NCI-H460 (cell line): ENCODE measurements at regions not wholly inside any gene's neighbourhood (a gene's known extent, or its start where the extent isn't known, plus 50 kb on each side); places are given as distances from the start of the nearest gene placed in this dataset.

Experiments used
- DNase-seq: peaks from one replicate; pipeline ENCODE4 v3.0.0-alpha.2; 2016; ENCODE audit warnings: low read depth; ENCODE audit errors: extremely low read depth

DNA sequence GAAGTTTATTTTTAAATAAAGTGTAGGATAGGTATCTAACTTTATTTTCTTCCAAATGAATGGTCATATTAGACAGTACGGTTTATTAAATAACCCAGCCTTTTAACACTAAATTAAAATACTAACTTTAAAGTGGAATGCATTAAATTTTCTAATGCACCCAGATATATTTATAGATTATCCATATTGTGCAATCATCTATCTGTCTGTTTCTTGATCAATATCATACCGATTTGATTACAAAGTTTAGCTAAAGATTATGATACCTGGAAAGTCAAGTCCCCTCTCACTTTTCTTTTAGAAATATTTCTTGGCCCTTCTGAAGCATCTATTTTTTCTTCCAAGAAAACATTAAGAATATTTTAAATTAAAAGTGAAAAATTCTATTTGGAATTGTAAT lies 124.3 kb upstream of the PDE5A start:
- DNase-seq, result no peak

DNA sequence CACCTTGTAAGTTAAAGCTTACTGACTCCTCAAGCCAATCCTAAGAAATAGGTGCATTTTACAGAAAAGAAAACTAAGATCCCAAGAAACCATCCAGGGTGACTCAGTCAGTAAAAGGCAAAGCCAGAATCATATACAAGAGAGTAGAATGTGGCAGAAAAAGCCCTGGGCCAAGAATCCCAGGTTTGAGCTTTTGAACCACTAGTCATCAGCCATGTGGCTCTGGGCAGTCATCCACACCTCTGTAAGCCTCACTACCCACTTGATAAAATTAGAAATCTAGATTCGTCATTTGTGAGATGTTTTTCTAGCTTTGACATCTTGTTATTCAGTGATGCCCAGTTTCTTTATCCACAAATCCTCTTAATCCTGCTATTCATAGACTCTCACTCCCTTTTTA lies 122.2 kb upstream of the PDE5A start:
- DNase-seq, result no peak

DNA sequence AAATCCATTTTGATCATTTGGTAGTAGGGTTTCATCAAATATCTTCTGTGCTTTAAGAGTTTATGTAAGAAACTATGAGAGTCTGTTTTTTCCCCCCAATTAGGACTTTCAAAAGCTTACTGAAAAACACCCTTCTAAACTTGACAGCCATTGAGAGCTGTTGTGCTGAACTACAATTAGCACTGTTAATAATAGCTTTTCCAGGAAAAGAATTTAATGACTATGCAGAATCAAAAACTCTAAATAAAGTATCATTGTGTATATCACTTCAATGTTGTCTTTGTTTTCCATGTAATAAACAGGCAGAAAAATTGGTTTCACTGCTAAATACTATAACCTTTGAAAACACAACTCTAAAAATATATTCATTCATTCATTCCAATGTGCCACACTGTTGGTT lies 121.4 kb upstream of the PDE5A start:
- DNase-seq, result no peak

DNA sequence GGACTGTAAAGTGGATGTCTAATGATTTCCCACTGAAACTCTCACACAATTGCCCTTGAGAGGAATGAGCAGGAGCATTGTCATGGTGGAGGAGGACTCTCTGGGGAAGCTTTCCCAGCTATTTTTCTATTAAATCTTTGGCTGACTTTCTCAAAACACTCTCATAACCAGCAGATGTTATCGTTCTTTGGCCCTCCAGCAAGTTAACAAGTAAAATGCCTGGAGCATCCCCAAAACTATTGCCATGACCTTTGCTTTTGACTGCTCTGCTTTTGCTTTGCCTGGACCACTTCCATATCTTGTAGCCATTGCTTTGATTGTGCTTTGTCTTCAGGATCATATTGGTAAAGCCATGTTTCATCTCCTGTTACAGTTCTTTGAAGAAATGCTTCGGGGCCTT lies 120.2 kb upstream of the PDE5A start:
- no peak for DNase-seq

DNA sequence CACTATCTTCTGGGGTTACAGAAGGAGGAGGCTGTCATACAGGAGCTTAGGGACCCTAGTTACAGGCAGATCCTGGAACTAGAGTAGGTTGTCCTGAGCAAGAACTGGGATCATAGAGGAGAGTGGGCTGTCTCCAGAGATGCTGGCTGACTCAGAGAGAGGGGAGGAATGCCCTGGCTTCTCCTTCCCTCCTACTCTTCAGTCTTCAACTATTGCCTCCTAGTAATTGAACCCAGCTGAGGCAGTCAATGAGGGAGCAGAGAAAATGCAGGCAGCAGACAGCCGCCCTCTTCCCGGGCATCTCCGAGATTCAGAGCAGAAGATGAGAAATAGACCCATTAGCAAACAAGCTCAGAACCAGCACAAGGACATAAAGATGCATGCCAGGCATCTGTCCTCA lies 118.3 kb upstream of the PDE5A start:
- no peak for DNase-seq

DNA sequence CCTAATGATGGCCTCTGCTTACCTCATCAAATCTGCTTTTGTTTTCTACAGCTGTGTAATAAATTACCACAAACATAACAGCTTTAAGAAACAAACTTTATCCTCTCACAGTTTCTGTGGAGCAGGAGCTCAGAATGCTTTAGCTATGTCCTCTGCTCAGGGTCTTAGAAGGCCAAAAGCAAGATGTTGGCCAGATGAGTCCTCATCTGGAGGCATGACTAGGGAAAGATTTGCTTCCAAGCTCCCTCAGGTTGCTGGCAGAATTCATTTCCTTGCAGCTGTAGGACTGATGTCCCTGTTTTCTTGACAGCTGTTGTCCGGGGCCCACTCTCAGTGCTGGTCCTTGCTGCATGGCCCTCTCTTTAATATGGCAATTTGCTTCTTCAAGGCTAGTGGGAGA lies 116.7 kb upstream of the PDE5A start:
- no peak for DNase-seq

DNA sequence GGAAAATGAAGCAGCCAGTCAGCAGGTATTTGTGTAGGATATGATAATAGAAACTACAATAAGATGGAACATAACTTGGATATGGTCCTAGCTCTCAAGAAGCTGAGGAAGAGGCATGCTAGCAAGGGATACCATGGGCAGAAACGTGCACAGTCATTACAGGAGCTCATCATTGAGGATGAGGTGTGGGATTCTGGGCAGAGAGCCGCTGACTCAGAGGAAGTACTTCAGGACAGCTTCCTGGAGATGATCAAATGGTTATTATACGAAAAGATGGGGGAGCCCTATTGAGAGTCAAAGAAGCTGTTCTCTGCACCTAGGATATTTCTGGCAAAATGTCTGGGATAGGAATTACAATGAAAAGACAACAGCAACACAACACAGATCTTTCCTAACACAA lies 116.0 kb upstream of the PDE5A start:
- DNase-seq, result no peak

DNA sequence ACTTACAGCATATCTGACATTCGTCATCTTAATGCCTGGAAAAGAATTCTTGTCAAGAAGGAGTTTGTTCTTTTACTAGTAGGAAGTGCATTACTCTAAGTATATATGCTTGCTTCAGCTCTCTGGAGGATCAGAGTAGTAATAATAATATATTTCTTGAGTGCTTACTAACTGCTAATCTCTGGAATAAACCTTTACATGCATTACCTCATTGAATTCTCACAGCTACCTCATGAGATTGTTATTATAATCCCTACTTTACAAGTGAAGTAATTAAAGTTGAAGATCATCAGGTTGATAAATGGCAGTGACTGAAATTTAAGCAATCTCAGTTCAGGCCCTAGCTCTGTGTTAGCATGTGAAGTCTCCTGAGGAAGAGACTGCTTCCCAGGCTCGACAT lies 115.0 kb upstream of the PDE5A start:
- no peak for DNase-seq

DNA sequence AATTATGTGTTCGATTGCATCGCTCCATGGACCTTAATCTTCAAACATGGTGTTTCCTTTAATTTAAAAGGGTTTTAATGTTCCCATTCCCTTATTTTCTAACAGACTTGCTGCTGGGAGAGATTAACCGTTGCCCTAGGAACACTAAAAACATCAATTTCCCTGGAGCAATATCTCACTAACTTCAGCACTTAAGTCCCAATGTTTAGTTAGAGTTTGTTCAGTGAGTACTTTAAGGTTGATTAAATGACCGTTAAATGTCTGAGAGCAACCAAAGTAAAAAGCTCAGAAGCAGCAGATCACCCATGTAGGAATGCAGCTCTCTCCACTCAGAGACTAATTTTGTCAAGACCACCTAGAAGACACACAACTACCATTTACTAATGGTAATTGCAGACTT lies 111.2 kb upstream of the PDE5A start:
- DNase-seq, result no peak

DNA sequence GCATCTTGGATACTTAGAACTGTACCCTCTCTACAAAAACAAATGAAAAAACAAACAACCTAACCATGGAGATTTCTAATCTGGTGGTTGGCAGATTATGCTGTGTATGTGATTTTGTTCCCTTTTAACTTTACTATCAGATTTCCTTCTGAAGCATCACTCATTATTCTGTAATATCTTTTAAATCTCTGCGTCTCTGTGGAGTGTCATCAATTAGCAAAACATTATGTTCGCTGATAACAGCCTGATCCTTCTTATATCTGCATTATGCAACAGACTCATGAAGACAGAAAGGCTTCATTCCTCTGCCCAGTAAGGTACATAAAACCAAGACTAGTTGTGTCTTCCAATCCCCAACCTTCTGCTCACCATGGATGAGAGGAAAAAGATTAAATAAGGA lies 110.3 kb upstream of the PDE5A start:
- no peak for DNase-seq

DNA sequence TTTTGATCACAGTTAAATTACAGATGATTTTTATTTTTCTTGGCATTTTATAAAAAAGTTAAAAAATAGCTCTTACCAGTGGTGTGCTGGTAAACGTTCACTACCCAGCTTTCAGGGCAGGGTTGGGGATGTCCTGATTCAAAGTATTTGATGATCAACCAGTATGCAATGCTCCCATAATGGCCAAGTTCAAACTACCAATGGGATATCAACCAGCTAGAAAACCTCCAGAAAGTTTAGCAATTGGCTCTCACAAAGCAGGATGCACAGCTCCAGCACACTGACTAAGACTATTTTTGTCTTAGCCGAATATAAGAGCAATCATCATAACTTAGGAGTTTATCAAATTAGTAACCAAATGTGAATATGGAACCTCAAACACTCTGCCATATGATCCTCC lies 108.0 kb upstream of the PDE5A start:
- no peak for DNase-seq

DNA sequence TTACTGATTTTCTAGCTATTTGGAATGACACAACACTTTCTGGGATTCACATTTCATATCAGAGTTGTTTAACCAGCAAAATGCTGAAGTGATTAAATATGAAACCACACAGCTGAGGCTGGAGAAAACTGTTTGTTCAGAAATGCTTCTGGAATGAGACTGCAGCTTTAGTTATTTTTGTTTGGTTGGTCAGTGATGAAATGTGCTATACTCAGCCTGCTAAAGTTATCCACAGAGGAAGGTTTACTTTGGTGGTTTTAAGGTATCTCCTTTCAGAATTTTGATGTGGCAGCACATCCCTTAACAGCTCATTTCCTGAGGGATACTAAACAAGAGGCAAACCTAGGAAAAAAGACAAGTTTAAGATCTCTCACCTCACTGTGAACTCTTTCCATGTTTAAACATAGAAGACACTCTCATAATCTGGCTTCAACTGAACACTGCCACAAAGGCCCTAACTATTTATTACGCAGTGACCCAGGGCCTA lies 106.6 kb upstream of the PDE5A start:
- peak; percentile 14 for DNase-seq

DNA sequence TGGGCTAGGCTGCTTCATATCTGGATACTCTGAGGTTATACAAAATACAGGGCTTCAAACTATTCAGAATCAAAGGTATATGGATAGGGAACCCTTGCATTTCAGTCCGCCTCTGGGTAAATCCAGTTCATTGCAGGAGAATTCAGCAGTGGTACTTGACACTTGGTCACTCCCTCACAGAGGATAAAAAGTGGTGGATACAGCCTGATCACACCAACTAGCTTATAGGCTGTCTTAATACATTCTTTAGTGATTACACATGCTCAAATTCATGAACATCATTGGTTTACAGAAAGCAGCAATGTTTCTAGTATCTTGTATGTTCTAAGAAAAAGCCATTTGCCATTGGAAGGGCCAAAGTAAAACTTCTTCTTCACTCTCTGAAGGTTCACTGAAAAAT lies 104.8 kb upstream of the PDE5A start:
- DNase-seq, result no peak

DNA sequence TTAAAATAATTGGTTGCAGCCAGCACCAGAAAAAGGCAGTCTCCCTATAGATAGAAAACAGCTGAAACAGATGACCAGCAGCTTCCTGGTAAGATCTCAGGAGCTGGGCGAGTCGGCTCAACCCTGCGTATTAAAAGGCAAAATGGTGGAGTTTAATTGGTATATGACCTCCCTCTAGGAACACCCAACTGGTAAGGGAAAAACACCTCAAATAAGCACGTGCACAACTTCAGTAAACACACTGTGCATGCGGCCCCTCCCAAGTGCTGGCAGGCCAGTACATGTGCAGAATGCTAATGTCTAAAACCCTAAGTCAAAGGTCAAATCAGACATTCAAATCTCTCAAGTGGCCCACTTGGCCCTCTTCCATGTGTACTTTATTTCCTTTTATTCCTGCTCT lies 103.2 kb upstream of the PDE5A start:
- no peak for DNase-seq

DNA sequence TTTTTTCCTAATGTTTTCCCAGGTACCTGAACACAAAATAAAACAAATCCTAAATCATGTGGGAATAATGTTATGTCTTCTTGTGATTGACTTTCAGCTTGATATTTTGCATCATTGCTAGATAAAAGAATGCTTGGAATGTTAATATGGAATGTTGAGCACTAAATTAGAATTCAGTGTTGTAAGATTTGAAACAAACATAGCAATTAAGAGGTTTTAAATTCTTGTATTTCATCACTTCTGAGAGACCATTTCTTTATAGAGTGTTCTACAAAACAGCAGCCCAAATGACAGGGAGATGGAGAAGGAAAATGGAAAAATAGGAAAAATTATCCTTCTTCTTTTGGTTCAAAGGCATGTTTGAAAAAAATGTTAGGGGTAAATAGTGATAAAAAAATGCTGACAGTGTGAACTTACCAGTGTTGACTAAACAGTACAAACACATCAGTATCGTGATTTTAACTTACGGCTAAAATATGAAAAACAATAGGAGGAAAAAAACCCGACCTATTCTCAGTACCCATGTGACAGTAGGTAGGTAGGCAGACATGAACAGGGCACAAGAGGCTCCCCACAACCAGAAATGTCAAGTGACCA lies 102.6 kb upstream of the PDE5A start:
- DNase-seq, result no peak

DNA sequence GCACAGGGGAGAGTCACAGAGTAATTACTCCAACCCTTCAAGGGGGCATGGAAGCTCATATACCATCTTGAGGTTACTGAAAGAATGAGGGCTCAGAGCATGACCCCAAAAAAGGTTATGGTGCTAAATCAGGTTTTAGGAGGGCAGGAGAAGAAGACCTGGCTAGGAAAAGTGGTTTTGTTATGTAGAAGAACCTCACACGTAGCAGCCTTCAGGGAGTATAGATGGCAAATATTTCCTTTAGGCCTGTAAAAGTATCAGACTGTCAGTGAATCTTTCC lies 102.0 kb upstream of the PDE5A start:
- no peak for DNase-seq

DNA sequence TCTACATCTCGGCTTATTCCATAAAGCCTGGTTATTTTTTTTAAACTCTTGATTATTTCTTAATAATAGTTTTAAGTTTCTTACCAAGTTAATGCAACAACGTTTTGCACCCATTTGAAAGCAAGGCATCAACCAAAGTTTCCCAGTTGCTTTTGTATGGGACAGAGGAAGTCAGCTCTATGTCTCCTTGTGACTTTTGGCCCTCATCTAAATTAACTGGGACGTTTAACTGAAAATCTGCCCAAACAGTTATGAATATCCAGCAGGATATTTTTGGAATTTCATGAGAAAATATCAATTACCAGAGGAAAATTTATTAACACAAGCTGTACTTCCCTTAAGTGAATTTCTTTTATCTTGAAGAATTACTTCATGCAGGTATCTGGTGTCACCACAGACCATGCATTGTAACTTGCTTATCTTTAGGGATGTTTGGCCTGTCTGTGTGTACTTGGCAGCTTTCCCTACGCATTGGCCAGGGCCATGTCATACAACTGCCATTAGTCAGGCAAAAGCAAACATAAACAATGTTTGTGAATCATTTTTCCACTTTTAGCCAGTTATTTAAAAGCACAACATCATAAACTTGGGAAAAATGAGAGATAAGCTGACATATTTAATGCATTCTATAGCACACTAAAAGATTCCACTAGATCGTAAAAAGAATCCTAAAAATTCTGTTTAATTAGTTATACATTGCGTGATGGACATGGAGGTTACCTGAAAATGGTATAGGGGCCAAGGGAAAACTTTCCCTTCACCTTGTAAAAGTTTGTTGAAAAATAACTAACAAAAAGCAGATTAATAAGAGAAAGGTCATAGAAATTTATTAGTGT lies 101.4 kb upstream of the PDE5A start:
- peak; percentile 40 for DNase-seq

DNA sequence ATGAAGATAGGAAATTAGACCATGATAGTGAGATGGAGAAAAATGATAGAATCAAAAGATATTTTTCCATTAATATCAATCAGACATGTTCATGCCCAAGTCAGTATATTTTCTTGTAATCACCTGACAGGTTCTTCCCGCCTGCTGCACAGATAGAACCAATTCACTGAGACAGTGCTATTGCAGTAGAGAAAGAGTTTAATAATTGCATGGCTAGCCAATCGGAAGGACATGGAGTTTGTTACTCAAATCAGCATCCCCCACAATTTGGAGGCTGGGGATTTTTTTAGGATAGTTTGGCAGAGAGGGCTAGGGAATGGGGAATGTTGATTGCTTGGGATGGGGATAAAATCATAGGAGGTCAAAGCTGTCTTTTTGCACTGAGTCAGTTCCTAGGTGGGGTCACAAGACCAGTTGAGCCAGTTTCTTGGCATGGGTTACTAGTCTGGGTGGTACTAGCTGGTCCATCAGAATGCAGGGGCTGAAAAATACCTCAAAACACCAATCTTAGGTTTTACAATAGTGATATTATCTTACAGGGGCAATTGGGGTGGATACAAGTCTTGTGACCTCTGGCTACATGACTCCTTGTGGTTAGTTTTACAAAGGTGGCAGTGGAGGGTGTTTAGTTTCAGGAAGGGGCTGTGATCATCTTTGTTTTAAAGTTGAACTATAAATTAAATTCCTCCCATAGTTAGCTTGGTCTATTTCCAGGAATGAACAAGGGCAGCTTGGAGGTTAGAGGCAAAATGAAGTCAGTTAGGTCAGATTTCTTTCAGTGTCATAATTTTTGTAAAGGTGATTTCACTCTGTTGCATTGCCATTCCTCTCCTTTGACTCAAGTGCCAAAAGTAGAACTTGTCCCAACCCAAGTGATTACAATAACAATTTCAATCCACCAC lies 100.3 kb upstream of the PDE5A start:
- no peak for DNase-seq

DNA sequence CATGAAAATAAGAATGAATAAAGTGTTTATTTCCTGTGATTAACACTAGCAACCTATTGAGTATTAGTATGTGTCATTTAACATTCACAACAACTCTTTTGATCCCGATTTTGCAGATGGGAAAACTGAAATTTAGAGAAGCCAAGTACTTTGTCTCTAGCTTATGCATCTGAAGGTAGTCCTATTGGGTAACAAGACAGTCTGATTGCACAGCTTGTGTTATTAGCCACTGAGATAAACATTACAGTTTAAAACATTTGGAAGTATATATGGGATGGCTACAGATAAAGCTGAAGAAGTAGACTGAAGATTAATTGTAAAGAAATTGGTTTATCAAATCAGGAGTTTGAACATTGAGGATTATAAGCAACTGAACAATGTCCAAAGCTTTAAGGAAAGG lies 99.6 kb upstream of the PDE5A start:
- DNase-seq, result no peak

DNA sequence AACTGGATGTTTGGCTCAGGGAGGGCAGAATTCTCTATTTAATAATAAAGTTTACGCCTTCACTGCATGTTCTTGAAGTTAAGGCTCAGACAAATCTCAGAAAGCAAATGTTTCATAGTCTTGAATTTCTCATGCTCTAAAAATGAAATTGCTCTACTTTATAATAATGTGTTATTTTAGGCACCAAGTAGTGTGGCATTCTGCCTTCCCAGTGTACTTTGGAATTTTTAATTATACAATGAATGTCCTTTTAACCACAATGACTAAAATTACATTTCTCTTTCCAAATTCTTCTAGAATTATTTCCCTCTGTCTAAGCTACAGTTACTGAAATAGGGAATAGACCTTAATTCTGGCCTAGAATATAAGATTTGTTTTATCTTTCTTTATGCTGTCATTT lies 97.9 kb upstream of the PDE5A start:
- DNase-seq, result no peak

DNA sequence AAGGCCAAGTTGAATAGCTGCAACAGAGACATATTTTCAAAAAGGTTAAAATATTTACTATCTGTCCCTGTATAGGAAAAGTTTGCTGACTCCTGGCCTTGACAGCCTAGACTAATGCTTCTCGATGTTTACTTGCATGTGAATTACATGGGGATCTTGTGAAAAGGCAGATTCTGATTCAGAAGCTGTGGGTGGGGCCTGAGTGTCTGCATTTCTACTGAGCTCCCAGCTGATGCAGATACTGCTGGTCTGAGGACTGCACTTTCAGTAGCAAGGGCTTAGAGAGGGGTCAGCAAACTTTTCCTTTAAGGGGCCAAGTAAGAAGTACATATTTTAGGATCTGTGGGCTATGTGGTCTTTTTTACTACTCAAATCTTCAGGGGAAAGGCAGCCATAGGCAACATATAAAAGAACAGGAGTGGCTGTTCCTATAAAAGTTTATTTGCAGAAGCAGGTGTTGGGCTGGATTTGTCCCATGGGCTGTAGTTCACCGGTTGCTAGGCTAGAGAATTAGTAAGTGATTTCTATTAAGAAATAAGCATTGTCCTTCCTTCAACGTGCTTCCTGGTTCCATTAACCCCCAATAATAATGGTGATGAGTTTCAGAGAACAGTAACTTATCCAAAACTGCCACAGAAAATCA lies 97.2 kb upstream of the PDE5A start:
- no peak for DNase-seq
